ENCODE measurements at regions not wholly inside any gene's neighbourhood (a gene's known extent, or its start where the extent isn't known, plus 50 kb on each side); places are given as distances from the start of the nearest gene placed in this dataset.

- DNase-seq (ENCODE audit: low spot score) = no peak
Observed at GRCh38 chr11:15699978-15700377, 585.3 kb downstream of the INSC start.

GRCh38 chr11:15700456-15700855, 585.7 kb downstream of the INSC start:
- DNase-seq (ENCODE audit: low spot score) = no peak

- no peak for DNase-seq (ENCODE audit: low spot score)
Observed at GRCh38 chr11:15704064-15704463, 589.3 kb downstream of the INSC start.

- no peak for DNase-seq (ENCODE audit: low spot score)
Observed at GRCh38 chr11:15704556-15704955, 589.8 kb downstream of the INSC start.

GRCh38 chr11:15705891-15706290, 591.2 kb downstream of the INSC start:
- DNase-seq (ENCODE audit: low spot score) = no peak

- no peak for DNase-seq (ENCODE audit: low spot score)
Observed at GRCh38 chr11:15707194-15707593, 592.5 kb downstream of the INSC start.

DNA sequence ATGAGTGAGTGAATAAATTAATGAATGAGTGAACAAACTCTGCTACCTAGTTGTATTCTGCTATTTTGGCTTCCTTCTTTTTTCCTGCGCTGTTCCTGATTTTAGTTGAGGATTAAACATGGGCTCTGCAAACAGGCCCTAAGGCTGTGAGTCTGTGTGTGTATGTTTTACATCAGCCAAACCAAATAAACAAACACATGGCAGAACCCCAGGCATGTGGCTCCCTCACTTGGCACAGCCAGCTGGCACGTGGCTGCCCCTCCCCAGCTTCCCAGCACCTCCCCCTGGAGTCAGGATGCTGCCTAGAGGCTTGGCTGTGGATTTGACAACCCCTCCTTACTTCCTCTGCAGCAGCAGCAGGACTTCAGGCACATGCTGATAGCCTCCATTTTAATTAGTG, 593.2 kb downstream of the INSC start:
- DNase-seq (ENCODE audit: low spot score) = peak; percentile 11

- no peak for DNase-seq (ENCODE audit: low spot score)
Observed at GRCh38 chr11:15710580-15711275, 596.0 kb downstream of the INSC start.

DNA sequence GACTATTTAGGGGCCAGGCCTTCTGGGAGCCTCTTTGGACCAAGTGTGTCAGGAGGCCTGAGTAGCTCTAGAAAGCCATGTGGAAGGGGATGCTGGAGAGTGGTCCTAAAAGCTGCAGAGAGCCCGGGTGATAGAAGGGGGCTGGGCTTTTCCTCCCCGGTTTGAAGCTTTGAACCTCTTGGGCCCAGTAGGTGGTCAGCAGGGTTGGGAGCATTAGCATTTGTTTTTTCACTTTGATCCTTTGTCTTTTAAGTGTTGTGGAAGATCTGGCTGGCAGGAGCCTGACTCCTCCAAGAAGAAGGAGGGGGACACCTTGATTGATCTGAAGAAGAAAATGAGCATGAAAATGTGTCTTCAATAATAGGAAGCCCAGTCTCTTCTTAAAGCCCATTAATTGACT, 596.6 kb downstream of the INSC start:
- DNase-seq (ENCODE audit: low spot score) = no peak

DNA sequence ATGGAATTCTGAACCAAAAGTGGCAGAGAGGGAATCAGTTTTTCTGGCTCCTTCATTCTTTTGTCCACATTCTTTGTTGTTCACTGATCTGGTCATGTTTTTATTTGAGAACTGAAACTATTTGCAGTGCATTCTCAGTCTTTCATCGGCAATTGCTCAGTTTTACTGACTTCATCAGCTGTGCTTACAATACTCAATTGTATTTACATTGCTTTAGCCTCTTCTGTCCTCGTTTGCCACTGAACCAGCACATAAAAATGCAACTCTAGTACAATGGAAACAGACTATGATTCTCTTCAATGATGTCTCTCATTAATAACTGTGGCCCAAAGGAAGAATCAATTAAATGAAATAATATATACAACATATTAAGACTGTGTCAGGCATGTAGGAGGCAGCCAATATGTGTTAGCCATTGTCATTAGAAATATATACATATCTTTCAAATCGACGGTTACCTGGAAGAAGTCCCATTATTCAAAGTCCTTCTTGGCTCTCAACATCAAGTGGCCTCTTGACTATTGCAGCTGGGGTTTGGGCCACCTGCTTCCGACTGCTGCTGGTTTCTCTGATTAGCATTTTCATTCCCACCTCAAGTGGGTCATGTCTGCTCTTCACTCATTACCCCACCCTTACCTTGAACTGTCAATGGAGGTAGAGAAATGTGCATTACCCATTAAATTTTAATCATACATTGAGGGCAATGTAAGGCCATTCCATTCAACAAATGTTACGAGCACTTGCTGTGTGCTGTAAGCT, 600.1 kb downstream of the INSC start:
- DNase-seq (ENCODE audit: low spot score) = peak; percentile 37

- DNase-seq (ENCODE audit: low spot score) = no peak
Observed at GRCh38 chr11:15716550-15716949, 601.8 kb downstream of the INSC start.

GRCh38 chr11:15720460-15720859, 605.7 kb downstream of the INSC start:
- DNase-seq (ENCODE audit: low spot score) = no peak

DNA sequence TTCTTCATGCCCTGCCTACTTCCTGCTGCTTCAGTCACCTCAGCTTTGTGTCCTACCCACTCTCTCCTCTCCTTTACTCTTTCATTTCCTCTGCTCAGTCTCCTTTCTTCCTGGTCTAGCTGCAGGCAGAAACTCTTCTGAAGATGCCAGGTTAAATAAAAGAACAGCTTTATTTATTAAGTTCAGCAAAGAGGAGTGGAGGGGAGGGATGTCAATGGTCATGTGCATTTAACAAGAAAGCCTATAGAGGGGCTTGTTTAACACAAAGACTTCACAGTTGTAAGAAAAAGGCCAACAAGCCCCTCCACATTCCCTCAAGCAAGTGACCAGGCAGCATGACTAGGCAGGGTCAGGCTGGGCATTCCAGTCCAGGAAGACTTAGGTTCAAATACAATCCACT, 609.2 kb downstream of the INSC start:
- no peak for DNase-seq (ENCODE audit: low spot score)

GRCh38 chr11:15724601-15725000, 609.9 kb downstream of the INSC start:
- no peak for DNase-seq (ENCODE audit: low spot score)

GRCh38 chr11:15725246-15725645, 610.5 kb downstream of the INSC start:
- no peak for DNase-seq (ENCODE audit: low spot score)

DNA sequence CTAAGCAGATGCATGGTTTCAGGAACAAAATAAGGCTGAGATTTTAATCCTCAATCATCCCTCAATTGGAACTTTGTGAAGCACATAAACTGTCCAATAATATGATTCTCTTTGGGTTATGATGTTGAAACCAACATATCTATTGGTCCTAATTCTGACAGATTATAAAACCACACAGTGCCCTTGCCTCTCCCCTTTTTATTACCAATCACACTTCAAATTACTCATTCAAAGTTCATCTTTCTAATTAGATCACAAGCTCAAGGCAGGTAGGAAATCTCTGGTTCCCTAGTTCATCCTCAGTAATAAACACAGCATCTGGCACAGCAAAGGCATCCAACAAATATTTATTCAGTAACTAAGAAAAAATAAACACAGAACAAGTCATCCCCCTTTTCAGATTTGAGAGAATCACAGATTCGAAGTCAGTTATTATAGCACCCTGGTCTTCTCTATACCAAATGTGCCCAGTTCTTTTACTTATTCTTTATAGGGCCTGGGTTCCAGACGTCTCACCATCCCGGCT, 611.6 kb downstream of the INSC start:
- DNase-seq (ENCODE audit: low spot score) = no peak

DNA sequence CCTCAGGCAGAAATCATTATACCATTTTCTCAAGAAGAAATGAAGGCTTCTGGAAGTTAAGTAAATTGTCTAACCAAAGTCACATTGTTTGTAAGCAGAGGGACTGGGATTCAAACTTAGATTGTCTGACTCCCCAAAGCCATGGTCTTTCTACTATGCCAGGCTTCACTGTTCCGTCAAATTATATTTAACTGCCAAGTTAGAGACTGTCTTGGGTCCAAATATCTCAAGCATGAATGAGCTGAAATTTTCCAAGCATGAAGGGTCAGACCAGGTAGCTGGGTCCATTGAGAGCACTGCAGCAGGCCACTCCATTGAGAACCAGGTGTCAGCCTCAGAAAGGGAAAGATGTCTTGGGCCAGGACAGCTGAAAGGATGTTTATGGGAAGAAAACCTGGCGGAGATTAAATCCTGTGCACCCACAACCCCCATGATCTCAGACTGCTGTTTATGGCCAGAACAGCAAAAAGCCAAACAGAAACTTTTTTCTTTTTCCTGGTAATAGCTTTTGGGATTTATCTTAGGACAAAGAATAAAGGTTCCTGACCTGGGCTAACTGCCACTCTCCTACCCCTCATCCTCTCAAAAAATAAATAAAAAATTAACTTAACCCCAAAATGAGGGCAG, 612.3 kb downstream of the INSC start:
- no peak for DNase-seq (ENCODE audit: low spot score)

GRCh38 chr11:15727520-15727914, 612.8 kb downstream of the INSC start:
- DNase-seq (ENCODE audit: low spot score) = no peak

DNA sequence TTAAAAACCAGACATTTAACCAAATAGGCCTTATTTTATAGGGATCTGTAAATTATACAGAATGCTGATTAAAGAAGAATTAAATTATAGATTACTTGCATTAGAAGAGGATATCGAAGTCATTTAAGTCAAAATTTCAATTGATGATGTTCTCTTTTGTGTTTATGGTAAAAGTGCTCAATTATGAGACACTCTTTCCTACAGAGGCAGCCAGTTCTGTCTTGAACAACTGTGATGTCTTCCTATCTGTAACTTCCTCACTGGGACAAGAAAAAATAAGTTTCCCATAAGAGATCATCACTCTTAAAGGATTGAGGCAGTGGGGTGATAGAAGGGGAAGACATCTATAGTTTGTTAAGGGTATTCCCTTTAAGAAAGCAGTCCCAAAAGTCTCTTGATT, 613.5 kb downstream of the INSC start:
- DNase-seq (ENCODE audit: low spot score) = no peak

GRCh38 chr11:15730263-15730994, 615.7 kb downstream of the INSC start:
- DNase-seq (ENCODE audit: low spot score) = no peak

DNA sequence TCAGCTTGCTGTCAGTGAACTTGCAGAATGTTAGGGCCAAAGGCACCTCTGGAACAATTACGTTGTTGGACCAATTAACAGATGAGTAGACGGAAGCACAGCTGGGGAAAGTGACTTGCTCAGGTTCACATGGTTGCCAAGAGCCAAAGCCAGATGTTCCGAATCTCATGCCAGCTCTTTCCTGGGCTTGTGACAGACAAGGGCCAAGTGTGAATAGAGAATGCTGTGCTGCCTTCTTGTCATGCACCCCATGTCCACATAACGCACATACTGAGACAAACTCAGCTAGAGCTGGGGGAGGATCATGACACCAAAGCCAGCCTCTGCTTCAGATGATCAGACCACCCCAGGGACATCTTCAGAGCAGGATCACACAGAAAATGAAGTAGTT, 616.3 kb downstream of the INSC start:
- no peak for DNase-seq (ENCODE audit: low spot score)

GRCh38 chr11:15735706-15736105, 620.6 kb downstream of the SOX6 start:
- no peak for DNase-seq (ENCODE audit: low spot score)

Data from globus pallidus (tissue), 1 donor.